ENCODE measurements at regions not wholly inside any gene's neighbourhood (a gene's known extent, or its start where the extent isn't known, plus 50 kb on each side); places are given as distances from the start of the nearest gene placed in this dataset.

DNA sequence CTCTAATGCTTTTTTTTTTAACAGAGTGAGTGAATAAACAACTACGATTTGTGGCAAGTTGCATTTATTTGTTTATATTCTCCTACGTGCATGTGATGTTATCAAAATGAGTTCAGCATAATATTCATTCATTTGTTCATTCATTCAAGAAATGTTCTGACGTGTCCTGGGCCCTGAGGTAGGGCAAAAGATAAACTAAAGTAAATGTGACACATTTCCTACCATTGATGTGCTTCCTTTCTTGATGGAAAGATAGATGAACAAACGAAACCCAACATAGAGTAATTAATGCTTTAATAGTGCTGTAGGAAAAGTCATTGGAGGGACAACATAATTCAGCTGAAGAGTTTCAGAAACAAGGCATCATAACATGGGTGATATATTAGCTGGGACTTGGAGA lies 261.5 kb upstream of the KCNMB2 start:
- peaks cover 0 to 10% (median 0%) of the 10 kb centered on the region in 12 donors for H3K4me1 ChIP-seq
- intact Hi-C loops (cut with DNase I): no loop called here
- H3K27ac ChIP-seq: no peak overlapping the region
- ATAC-seq (no peak), DNase-seq (no peak)
- TF ChIP-seq, protein P1, sequence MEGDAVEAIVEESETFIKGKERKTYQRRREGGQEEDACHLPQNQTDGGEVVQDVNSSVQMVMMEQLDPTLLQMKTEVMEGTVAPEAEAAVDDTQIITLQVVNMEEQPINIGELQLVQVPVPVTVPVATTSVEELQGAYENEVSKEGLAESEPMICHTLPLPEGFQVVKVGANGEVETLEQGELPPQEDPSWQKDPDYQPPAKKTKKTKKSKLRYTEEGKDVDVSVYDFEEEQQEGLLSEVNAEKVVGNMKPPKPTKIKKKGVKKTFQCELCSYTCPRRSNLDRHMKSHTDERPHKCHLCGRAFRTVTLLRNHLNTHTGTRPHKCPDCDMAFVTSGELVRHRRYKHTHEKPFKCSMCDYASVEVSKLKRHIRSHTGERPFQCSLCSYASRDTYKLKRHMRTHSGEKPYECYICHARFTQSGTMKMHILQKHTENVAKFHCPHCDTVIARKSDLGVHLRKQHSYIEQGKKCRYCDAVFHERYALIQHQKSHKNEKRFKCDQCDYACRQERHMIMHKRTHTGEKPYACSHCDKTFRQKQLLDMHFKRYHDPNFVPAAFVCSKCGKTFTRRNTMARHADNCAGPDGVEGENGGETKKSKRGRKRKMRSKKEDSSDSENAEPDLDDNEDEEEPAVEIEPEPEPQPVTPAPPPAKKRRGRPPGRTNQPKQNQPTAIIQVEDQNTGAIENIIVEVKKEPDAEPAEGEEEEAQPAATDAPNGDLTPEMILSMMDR (IDR thresholded peaks at IDR 0.05): no peak
- TF ChIP-seq POLR2A (IDR thresholded peaks at IDR 0.05): no peak
- H3K4me3 ChIP-seq: no peak overlapping the region
- H3K36me3 ChIP-seq: no peaks in the 10 kb centered on the region
- WGBS, 4 donors: 80 to 89% (median 83%) methylated on average over 4 of the region's 4 CpGs
- peaks cover 0 to 16% (median 8%) of the 10 kb centered on the region in 12 donors for H3K9me3 ChIP-seq
- no peaks in the 10 kb centered on the region for H3K27me3 ChIP-seq

DNA sequence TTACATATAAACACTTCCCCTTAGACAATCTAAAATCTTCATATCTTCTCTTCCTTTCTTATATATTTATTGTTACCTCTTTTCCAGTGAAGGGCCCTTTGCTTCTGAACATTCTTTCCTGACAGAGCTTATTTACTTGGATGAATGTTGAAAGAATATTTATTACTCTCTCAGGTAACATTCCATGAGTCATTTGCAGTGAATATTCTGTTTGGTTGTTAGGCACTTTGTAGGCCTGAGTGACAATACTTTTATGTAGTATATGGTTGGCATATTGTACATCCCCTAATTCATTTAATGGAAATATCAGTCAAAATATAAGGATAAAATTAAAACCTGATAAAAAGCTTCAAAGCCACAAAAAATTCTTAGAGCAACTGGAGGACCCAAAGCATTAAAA lies 260.9 kb upstream of the KCNMB2 start:
- intact Hi-C loops (cut with DNase I): no loop called here
- no peak overlapping the region for H3K27ac ChIP-seq
- no peaks in the 10 kb centered on the region for H3K36me3 ChIP-seq
- TF ChIP-seq POLR2A (IDR thresholded peaks at IDR 0.05): no peak
- TF ChIP-seq, protein P1 (IDR thresholded peaks at IDR 0.05): no peak
- DNase-seq (no peak), ATAC-seq (no peak)
- peaks cover 0 to 10% (median 0%) of the 10 kb centered on the region in 12 donors for H3K4me1 ChIP-seq
- H3K9me3 ChIP-seq: peaks cover 0 to 22% (median 13%) of the 10 kb centered on the region in 12 donors
- H3K27me3 ChIP-seq: no peaks in the 10 kb centered on the region
- no peak overlapping the region for H3K4me3 ChIP-seq

DNA sequence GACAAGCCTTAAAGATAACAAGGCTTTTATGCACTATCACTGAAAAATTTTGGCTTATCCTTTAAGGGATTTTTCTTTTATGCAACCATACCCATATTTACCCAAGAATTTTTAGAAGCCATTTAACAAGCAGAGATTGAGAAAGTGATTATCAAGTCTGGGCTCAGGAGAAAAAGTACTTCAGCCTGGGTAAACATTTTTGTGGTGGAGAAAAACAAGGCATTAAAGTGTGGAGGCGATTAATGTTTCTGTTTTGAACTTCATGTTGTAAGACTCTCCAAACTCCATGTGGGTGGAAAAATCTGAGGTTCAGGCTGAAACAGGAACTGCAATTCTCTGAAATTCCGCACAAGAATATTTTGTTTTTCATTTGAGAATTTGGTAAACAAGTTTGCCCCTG lies 260.4 kb upstream of the KCNMB2 start:
- intact Hi-C loops (cut with DNase I): no loop called here
- Histone ChIP-seq H3K9me3 (peaks cover 0 to 25% (median 15%) of the 10 kb centered on the region in 12 donors), H3K27me3 (no peaks in the 10 kb centered on the region), H3K4me3 (no peak overlapping the region), H3K36me3 (no peaks in the 10 kb centered on the region), H3K4me1 (peaks cover 0 to 10% (median 0%) of the 10 kb centered on the region in 12 donors), H3K27ac (no peak overlapping the region)
- ATAC-seq (no peak), DNase-seq (no peak)
- WGBS, 4 donors: 88 to 94% (median 90%) methylated on average over 2 of the region's 2 CpGs
- no peak for TF ChIP-seq POLR2A (IDR thresholded peaks at IDR 0.05)
- TF ChIP-seq, protein P1 (IDR thresholded peaks at IDR 0.05): no peak

DNA sequence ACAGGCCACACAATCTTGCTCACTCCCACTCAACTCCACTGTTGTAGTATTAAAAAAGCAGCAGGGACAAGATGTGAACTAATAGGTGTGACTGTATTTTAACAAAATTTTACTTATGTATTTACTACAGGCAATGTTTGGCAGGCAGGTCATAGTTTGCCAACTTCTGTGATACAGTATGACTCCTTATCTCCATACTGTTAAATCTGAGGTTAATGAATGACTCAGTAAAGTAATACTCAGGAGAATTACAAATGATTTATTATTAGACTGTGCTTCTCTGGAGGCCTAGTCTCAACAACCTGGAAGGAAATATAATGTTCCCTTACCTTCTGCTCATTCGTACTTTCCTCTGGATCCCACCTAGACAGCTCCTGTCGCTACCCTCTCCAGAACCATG lies 258.6 kb upstream of the KCNMB2 start:
- Histone ChIP-seq H3K36me3 (no peaks in the 10 kb centered on the region), H3K27me3 (no peaks in the 10 kb centered on the region), H3K9me3 (peaks cover 0 to 39% (median 19%) of the 10 kb centered on the region in 12 donors), H3K4me1 (peaks cover 0 to 10% (median 0%) of the 10 kb centered on the region in 12 donors), H3K27ac (peak overlapping the region in 4 of 12 donors; percentile 12 to 59 (median 27)), H3K4me3 (no peak overlapping the region)
- TF ChIP-seq, protein P1 (IDR thresholded peaks at IDR 0.05): no peak
- TF ChIP-seq POLR2A (IDR thresholded peaks at IDR 0.05): no peak
- DNase-seq (no peak), ATAC-seq (peak in 3 of 4 donors; percentile 75 to 84 (median 75))
- intact Hi-C loops (cut with DNase I): no loop called here
- WGBS, 4 donors: 71 to 75% (median 74%) methylated on average over 2 of the region's 2 CpGs

Measured in heart left ventricle (tissue), 16 donors.